SK-N-SH (cell line): ENCODE measurements at regions not wholly inside any gene's neighbourhood (a gene's known extent, or its start where the extent isn't known, plus 50 kb on each side); places are given as distances from the start of the nearest gene placed in this dataset.

Experiments used
- CTCF ChIP-seq: fragments of 200-600 bp; sonication (generic); IDR thresholded peaks from 2 replicates; pipeline ENCODE4 v1.6.1; 2017; ENCODE audit warnings: antibody characterized with exemption, mild to moderate bottlenecking, moderate library complexity
- EP300 ChIP-seq, 2 experiments: IDR thresholded peaks; 2 replicates each; pipeline versions ENCODE4 v1.4.0 to v1.6.1; 2012; ENCODE audit warnings: borderline replicate concordance in 1 of 2, low read depth in 1 of 2, low read length in 1 of 2
- EZH2phosphoT487 ChIP-seq: fragments of 200-600 bp; sonication (generic); IDR thresholded peaks from 2 replicates; pipeline ENCODE4 v1.6.1; 2017; ENCODE audit warnings: low read depth, mixed run types, mild to moderate bottlenecking, antibody characterized with exemption, moderate library complexity, borderline replicate concordance
- GABPA ChIP-seq: IDR thresholded peaks from 2 replicates; pipeline ENCODE4 v1.4.0; 2012; ENCODE audit warnings: low read depth, mild to moderate bottlenecking
- MAX ChIP-seq: IDR thresholded peaks from 2 replicates; pipeline ENCODE4 v1.4.0; 2012; ENCODE audit warnings: low read depth
- MXI1 ChIP-seq: IDR thresholded peaks from 2 replicates; pipeline ENCODE4 v1.6.1; 2012; ENCODE audit warnings: mild to moderate bottlenecking, low read depth, low read length, improper control_type of control experiment
- TAF1 ChIP-seq: IDR thresholded peaks from 2 replicates; pipeline ENCODE4 v1.6.1; 2012; ENCODE audit warnings: low read depth, mild to moderate bottlenecking, low read length, moderate library complexity, borderline replicate concordance
- TEAD4 ChIP-seq: IDR thresholded peaks from 2 replicates; pipeline ENCODE4 v1.4.0; 2012; ENCODE audit warnings: mild to moderate bottlenecking, borderline replicate concordance; ENCODE audit not compliant: insufficient read depth
- USF1 ChIP-seq: IDR thresholded peaks from 2 replicates; pipeline ENCODE4 v1.4.0; 2012; ENCODE audit warnings: low read depth, borderline replicate concordance
- TF ChIP-seq, protein P1 (sequence below): fragments of 150-350 bp; IDR thresholded peaks from 2 replicates; pipeline ENCODE4 v1.6.1; 2016; ENCODE audit warnings: mild to moderate bottlenecking, low read depth, low read length

DNA sequence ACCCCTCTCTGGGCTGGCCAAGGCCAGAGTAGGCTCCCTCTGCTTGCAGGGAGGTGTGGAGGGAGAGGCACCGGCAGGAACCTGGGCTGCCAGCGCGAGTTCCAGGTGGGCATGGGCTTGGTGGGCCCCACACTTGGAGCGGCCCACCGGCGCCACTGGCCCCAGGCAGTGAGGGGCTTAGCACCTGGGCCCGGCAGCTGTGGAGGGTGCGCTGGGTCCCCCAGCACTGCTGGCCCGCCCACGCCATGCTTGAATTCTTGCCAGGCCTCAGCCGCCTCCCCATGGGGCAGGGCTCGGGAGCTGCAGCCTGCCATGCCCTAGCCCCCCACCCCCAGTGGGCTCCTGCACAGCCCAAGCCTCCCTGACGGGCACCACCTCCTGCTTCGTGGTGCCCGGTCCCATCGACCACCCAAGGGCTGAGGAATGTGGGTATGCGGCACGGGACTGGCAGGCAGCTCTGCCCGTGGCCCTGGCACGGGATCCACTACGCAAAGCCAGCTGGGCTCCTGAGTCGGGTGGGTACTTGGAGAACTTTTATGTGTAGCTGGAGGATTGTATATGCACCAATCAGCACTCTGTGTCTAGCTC is 1648.0 kb downstream of the OLFM4 start:
- no peak for TF ChIP-seq MAX
- TF ChIP-seq GABPA: no peak
- no peak for TF ChIP-seq TEAD4
- TF ChIP-seq MXI1: no peak
- TF ChIP-seq, protein P1, sequence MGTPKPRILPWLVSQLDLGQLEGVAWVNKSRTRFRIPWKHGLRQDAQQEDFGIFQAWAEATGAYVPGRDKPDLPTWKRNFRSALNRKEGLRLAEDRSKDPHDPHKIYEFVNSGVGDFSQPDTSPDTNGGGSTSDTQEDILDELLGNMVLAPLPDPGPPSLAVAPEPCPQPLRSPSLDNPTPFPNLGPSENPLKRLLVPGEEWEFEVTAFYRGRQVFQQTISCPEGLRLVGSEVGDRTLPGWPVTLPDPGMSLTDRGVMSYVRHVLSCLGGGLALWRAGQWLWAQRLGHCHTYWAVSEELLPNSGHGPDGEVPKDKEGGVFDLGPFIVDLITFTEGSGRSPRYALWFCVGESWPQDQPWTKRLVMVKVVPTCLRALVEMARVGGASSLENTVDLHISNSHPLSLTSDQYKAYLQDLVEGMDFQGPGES: no peak
- TF ChIP-seq CTCF: no peak
- TF ChIP-seq EZH2phosphoT487: no peak
- TF ChIP-seq EP300 (IDR thresholded peaks at IDR 0.05; ENCODE audit: borderline replicate concordance in 1 of 2, low read depth in 1 of 2, low read length in 1 of 2): no peak
- TF ChIP-seq USF1: no peak
- no peak for TF ChIP-seq TAF1
